IMR-90 (cell line): ENCODE measurements at regions not wholly inside any gene's neighbourhood (a gene's known extent, or its start where the extent isn't known, plus 50 kb on each side); places are given as distances from the start of the nearest gene placed in this dataset.

Experiments used
- ATAC-seq: fragments of 200-7000 bp; cut with Tn5 transposase; 2 replicates; pipeline ENCODE4 v1.9.1; 2020; ENCODE audit warnings: low read depth, mild to moderate bottlenecking, moderate library complexity
- BruUV-seq: library from RNA; stranded (reverse); fragments of 400-500 nt; replicated peaks from 2 replicates; lab custom pipeline; 2021; lab: Mats Ljungman, UMichigan
- CTCF ChIA-PET: fragments of 300-600 bp; formaldehyde crosslinking; extraction: SDS; loops from one replicate; lab custom pipeline; 2021; ENCODE audit warnings: antibody characterized with exemption; lab: Yijun Ruan, JAX
- POLR2A ChIA-PET: fragments of 300-600 bp; sonication (Branson Sonifier 250); formaldehyde crosslinking; loops from one replicate; lab custom pipeline; 2022; ENCODE audit warnings: antibody characterized with exemption; ENCODE audit not compliant: unreplicated experiment; lab: Charles Lee
- DNase-seq: peaks from one replicate; pipeline ENCODE4 v3.0.0; 2013
- H2AFZ ChIP-seq: replicated peaks from 2 replicates; pipeline ENCODE3; 2013; ENCODE audit warnings: low read length, mild to moderate bottlenecking; ENCODE audit not compliant: poor library complexity
- H2AK5ac ChIP-seq: 2 replicates; pipeline ENCODE4 v1.6.1; 2013; ENCODE audit warnings: low read depth, low read length, inconsistent platforms
- H2AK9ac ChIP-seq: replicated peaks from 2 replicates; pipeline ENCODE3; 2013; ENCODE audit warnings: mild to moderate bottlenecking, low read depth, low read length, moderate library complexity; ENCODE audit not compliant: poor library complexity
- H2BK120ac ChIP-seq: 2 replicates; pipeline ENCODE4 v1.6.1; 2013; ENCODE audit warnings: low read depth, low read length, inconsistent platforms
- H2BK15ac ChIP-seq: 3 replicates; pipeline ENCODE4 v1.6.1; 2013; ENCODE audit warnings: low read depth, low read length, inconsistent platforms
- H2BK20ac ChIP-seq: 2 replicates; pipeline ENCODE4 v1.6.1; 2013; ENCODE audit warnings: low read depth, mild to moderate bottlenecking, inconsistent platforms, low read length, moderate library complexity
- H2BK5ac ChIP-seq: 2 replicates; pipeline ENCODE4 v1.6.1; 2013; ENCODE audit warnings: mild to moderate bottlenecking, low read depth, low read length, inconsistent platforms; ENCODE audit not compliant: poor library complexity, severe bottlenecking
- H3K14ac ChIP-seq: replicated peaks from 2 replicates; pipeline ENCODE4 v1.6.1; 2013; ENCODE audit warnings: low read depth, low read length, inconsistent platforms
- H3K18ac ChIP-seq: 2 replicates; pipeline ENCODE4 v1.6.1; 2013; ENCODE audit warnings: low read depth, low read length, control low read depth
- H3K23ac ChIP-seq: 2 replicates; pipeline ENCODE4 v1.6.1; 2013; ENCODE audit warnings: low read depth, low read length, inconsistent platforms
- H3K27ac ChIP-seq: 2 replicates; pipeline ENCODE4 v1.5.1; 2013; ENCODE audit warnings: mild to moderate bottlenecking, control low read depth, low read length; ENCODE audit not compliant: insufficient read depth
- H3K27me3 ChIP-seq: 2 replicates; pipeline ENCODE4 v1.6.1; 2013; ENCODE audit warnings: low read length; ENCODE audit not compliant: control insufficient read depth, insufficient read depth
- H3K36me3 ChIP-seq: 2 replicates; pipeline ENCODE4 v1.6.1; 2013; ENCODE audit warnings: low read length, mixed read lengths; ENCODE audit not compliant: control insufficient read depth, insufficient read depth
- H3K4ac ChIP-seq: 2 replicates; pipeline ENCODE4 v1.6.1; 2013; ENCODE audit warnings: low read depth, low read length, inconsistent platforms
- H3K4me1 ChIP-seq: 2 replicates; pipeline ENCODE4 v1.6.1; 2013; ENCODE audit warnings: low read length, mixed read lengths; ENCODE audit not compliant: control insufficient read depth, insufficient read depth
- H3K4me2 ChIP-seq: 2 replicates; pipeline ENCODE4 v1.6.1; 2013; ENCODE audit warnings: low read depth, mild to moderate bottlenecking, control low read depth, low read length, moderate library complexity
- H3K4me3 ChIP-seq: 2 replicates; pipeline ENCODE4 v1.5.1; 2013; ENCODE audit warnings: low read depth, mild to moderate bottlenecking, control low read depth, low read length, moderate library complexity; ENCODE audit not compliant: insufficient read depth
- H3K56ac ChIP-seq: 2 replicates; pipeline ENCODE4 v1.6.1; 2013; ENCODE audit warnings: low read length, inconsistent platforms; ENCODE audit not compliant: insufficient read depth; ENCODE audit errors: extremely low read depth
- H3K79me1 ChIP-seq, 2 experiments: 2 replicates each; pipeline ENCODE4 v1.6.1; 2013; ENCODE audit warnings: low read length in 2 of 2, inconsistent platforms in 1 of 2, low read depth in 1 of 2
- H3K9ac ChIP-seq: 2 replicates; pipeline ENCODE4 v1.6.1; 2013; ENCODE audit warnings: low read depth, low read length, control low read depth
- H3K9me1 ChIP-seq: 2 replicates; pipeline ENCODE4 v1.6.1; 2013; ENCODE audit warnings: low read length, inconsistent platforms; ENCODE audit not compliant: insufficient read depth
- H3K9me3 ChIP-seq: 2 replicates; pipeline ENCODE4 v1.6.1; 2013; ENCODE audit warnings: low read length; ENCODE audit not compliant: control insufficient read depth, insufficient read depth
- H4K20me1 ChIP-seq: 2 replicates; pipeline ENCODE4 v1.6.1; 2013; ENCODE audit warnings: low read length, inconsistent platforms; ENCODE audit not compliant: insufficient read depth
- H4K5ac ChIP-seq: 2 replicates; pipeline ENCODE4 v1.6.1; 2013; ENCODE audit warnings: mild to moderate bottlenecking, low read depth, low read length, control low read depth
- H4K8ac ChIP-seq, 2 experiments: 2 replicates each; pipeline ENCODE4 v1.6.1; 2013; ENCODE audit warnings: low read depth in 2 of 2, low read length in 2 of 2, control low read depth in 1 of 2, inconsistent platforms in 1 of 2
- H4K91ac ChIP-seq: 2 replicates; pipeline ENCODE4 v1.6.1; 2013; ENCODE audit warnings: low read depth, low read length, inconsistent platforms; ENCODE audit not compliant: insufficient read depth
- CEBPB ChIP-seq: IDR thresholded peaks from 2 replicates; pipeline ENCODE4 v1.6.1; 2012; ENCODE audit warnings: low read depth, low read length, improper control_type of control experiment
- NFE2L2 ChIP-seq: fragments of 150-350 bp; IDR thresholded peaks from 2 replicates; pipeline ENCODE4 v1.6.1; 2016; ENCODE audit warnings: low read depth, mild to moderate bottlenecking, low read length
- USF2 ChIP-seq: fragments of 150-350 bp; IDR thresholded peaks from 2 replicates; pipeline ENCODE4 v1.6.1; 2017; ENCODE audit warnings: mild to moderate bottlenecking, antibody characterized with exemption, low read length, low read depth
- WGBS, 2 experiments: methylation state at CpG; one replicate each; pipeline versions ENCODE4 v1.1.5 to v1.1.7; 2013; ENCODE audit warnings: missing lambda C conversion rate in 2 of 2; ENCODE audit not compliant: insufficient read length in 1 of 2; ENCODE audit errors: extremely low coverage in 2 of 2; 5-methylcytosine and 5-hydroxymethylcytosine counted together
- dilution Hi-C: fragments of 300-500 bp; cut with HindIII; formaldehyde crosslinking; loops from one replicate; pipeline ENCODE4 v1.14.3; 2018; ENCODE audit warnings: low sequenced_read_pairs; ENCODE audit not compliant: unreplicated experiment
- in situ Hi-C: fragments of 300-500 bp; cut with MboI; formaldehyde crosslinking; loops from 3 replicates; pipeline ENCODE4 v1.14.3; 2019; ENCODE audit warnings: low sequenced_read_pairs, inconsistent platforms, mixed read lengths
- intact Hi-C: fragments of 100-400 bp; cut with micrococcal nuclease; formaldehyde crosslinking; loops from 2 replicates; pipeline ENCODE4 v1.10.0; 2022

GRCh38 chr7:92991190-92991589, 126.6 kb downstream of the SAMD9 start:
- H3K79me1 ChIP-seq: no peaks in the 10 kb centered on the region
- no peak overlapping the region for H3K9ac ChIP-seq
- no peak overlapping the region for H4K5ac ChIP-seq
- no peak overlapping the region for H3K27ac ChIP-seq
- H3K4ac ChIP-seq: no peak overlapping the region
- H3K9me1 ChIP-seq: no peaks in the 10 kb centered on the region
- no TSS peak for BruUV-seq
- no peak overlapping the region for H2AK9ac ChIP-seq
- H2AK5ac ChIP-seq: no peak overlapping the region
- ATAC-seq (no peak), DNase-seq (no peak)
- ChIA-PET POLR2A (no interaction called here), CTCF (no interaction called here)
- H2BK20ac ChIP-seq: no peak overlapping the region
- intact Hi-C loops (no loop called here), dilution Hi-C loops (no loop called here), in situ Hi-C loops (no loop called here)
- no peak overlapping the region for H4K91ac ChIP-seq
- no peak for TF ChIP-seq NFE2L2
- peak; percentile 42; the same call in 1 of the 2 replicates for TF ChIP-seq CEBPB
- no peak for TF ChIP-seq USF2
- peaks cover 7% of the 10 kb centered on the region for H3K4me1 ChIP-seq
- no peak overlapping the region for H3K14ac ChIP-seq
- WGBS, 2 experiments: no CpG with 5 or more reads among the region's 1 CpG
- H3K4me2 ChIP-seq: no peak overlapping the region
- H3K4me3 ChIP-seq: no peak overlapping the region
- H2BK120ac ChIP-seq: no peak overlapping the region
- H3K23ac ChIP-seq: no peak overlapping the region
- no peaks in the 10 kb centered on the region for H3K9me3 ChIP-seq
- H4K8ac ChIP-seq: no peak overlapping the region
- H3K36me3 ChIP-seq: no peaks in the 10 kb centered on the region
- no peak overlapping the region for H2AFZ ChIP-seq
- H3K27me3 ChIP-seq: no peaks in the 10 kb centered on the region
- H3K18ac ChIP-seq: no peak overlapping the region
- H3K56ac ChIP-seq: no peak overlapping the region
- H4K20me1 ChIP-seq: no peaks in the 10 kb centered on the region
- H2BK15ac ChIP-seq: no peak overlapping the region
- H2BK5ac ChIP-seq: no peak overlapping the region
